Ascending aorta (tissue), 2 donors: ENCODE measurements at regions not wholly inside any gene's neighbourhood (a gene's known extent, or its start where the extent isn't known, plus 50 kb on each side); places are given as distances from the start of the nearest gene placed in this dataset.

Experiments
- DNase-seq, 2 donors: peaks; one replicate each; pipeline ENCODE4 v3.0.0-alpha.2; 2019; ENCODE audit warnings: low spot score in 2 of 2
- H3K27ac ChIP-seq, 2 donors: fragments of 200-600 bp; sonication (generic); one replicate each; pipeline ENCODE4 v1.5.1; 2016 to 2017; ENCODE audit warnings: mild to moderate bottlenecking in 1 of 2
- H3K27me3 ChIP-seq: fragments of 200-600 bp; sonication (generic); one replicate; pipeline ENCODE4 v1.5.1; 2017
- H3K36me3 ChIP-seq, 2 donors: fragments of 200-600 bp; sonication (generic); one replicate each; pipeline ENCODE4 v1.5.1; 2016
- H3K4me1 ChIP-seq, 2 donors: fragments of 200-600 bp; sonication (generic); one replicate each; pipeline ENCODE4 v1.5.1; 2016 to 2017; ENCODE audit warnings: mild to moderate bottlenecking in 1 of 2
- H3K4me3 ChIP-seq, 2 donors: fragments of 200-600 bp; sonication (generic); one replicate each; pipeline ENCODE4 v1.5.1; 2016 to 2017; ENCODE audit warnings: mild to moderate bottlenecking in 1 of 2
- H3K9me3 ChIP-seq, 2 donors: fragments of 200-600 bp; sonication (generic); one replicate each; pipeline ENCODE4 v1.5.1; 2016
- intact Hi-C: fragments of 100-400 bp; cut with DNase I; formaldehyde crosslinking; loops from one replicate; pipeline ENCODE4 v1.15.1; 2023
- TF ChIP-seq, protein P1 (sequence below), 3 experiments: fragments of 200-600 bp in 2 of 3; fragments of 450-650 bp in 1 of 3; sonication (generic) in 2 of 3; IDR thresholded peaks; one replicate each; pipeline ENCODE4 v1.5.1; 2016 to 2019; ENCODE audit warnings: antibody characterized with exemption in 3 of 3, mild to moderate bottlenecking in 1 of 3, moderate library complexity in 1 of 3

DNA sequence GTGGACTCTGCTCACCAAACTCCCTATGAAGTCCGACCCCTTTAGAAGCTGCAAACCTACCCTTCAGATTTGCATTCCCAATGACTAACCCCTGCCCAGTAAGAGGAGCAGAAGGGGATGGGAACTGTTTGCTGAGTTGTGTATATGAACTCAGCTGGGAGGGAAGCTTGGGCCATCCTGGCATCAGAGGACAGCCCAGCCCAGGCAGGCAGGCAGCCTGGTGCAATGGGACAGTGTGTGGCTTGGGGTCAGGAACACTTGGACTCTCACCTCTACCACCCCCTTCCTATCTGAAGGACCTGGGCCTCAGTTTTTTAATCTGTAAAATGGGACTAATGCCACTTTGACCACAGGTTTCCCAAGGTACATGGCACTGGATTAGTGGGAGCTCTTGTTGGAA lies 147.4 kb upstream of the GPR26 start:
- H3K36me3 ChIP-seq, result no peaks in the 10 kb centered on the region
- no peaks in the 10 kb centered on the region for H3K9me3 ChIP-seq
- H3K27ac ChIP-seq, result no peak overlapping the region
- no peaks in the 10 kb centered on the region for H3K4me1 ChIP-seq
- H3K4me3 ChIP-seq, result no peak overlapping the region
- TF ChIP-seq, protein P1, sequence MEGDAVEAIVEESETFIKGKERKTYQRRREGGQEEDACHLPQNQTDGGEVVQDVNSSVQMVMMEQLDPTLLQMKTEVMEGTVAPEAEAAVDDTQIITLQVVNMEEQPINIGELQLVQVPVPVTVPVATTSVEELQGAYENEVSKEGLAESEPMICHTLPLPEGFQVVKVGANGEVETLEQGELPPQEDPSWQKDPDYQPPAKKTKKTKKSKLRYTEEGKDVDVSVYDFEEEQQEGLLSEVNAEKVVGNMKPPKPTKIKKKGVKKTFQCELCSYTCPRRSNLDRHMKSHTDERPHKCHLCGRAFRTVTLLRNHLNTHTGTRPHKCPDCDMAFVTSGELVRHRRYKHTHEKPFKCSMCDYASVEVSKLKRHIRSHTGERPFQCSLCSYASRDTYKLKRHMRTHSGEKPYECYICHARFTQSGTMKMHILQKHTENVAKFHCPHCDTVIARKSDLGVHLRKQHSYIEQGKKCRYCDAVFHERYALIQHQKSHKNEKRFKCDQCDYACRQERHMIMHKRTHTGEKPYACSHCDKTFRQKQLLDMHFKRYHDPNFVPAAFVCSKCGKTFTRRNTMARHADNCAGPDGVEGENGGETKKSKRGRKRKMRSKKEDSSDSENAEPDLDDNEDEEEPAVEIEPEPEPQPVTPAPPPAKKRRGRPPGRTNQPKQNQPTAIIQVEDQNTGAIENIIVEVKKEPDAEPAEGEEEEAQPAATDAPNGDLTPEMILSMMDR (IDR thresholded peaks at IDR 0.05), result no peak
- intact Hi-C loops, result no loop called here
- no peak for DNase-seq
- no peaks in the 10 kb centered on the region for H3K27me3 ChIP-seq

DNA sequence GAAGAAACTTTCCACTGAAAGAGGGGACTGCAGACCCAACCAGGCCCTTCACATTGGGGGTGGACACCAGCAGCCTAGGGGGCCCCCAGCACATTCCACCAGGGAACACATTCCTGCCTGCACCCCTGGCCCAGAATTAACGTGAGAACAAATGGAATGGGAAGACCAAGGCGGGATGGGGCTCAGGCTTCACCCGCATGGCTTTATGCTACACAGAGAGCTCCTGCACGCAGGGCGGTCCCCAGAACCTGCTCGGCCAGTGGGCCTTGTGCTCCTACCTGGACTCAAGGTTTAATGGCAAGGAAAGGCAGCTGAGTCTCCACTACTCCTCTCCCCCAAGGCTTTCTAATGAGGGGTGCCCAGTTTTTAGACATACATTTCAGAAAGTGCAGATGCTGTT lies 146.3 kb upstream of the GPR26 start:
- no peaks in the 10 kb centered on the region for H3K36me3 ChIP-seq
- H3K4me3 ChIP-seq, result no peak overlapping the region
- H3K4me1 ChIP-seq, result no peaks in the 10 kb centered on the region
- H3K27me3 ChIP-seq, result no peaks in the 10 kb centered on the region
- DNase-seq, result no peak
- no peak overlapping the region for H3K27ac ChIP-seq
- TF ChIP-seq, protein P1 (IDR thresholded peaks at IDR 0.05), result no peak
- intact Hi-C loops, result no loop called here
- no peaks in the 10 kb centered on the region for H3K9me3 ChIP-seq

DNA sequence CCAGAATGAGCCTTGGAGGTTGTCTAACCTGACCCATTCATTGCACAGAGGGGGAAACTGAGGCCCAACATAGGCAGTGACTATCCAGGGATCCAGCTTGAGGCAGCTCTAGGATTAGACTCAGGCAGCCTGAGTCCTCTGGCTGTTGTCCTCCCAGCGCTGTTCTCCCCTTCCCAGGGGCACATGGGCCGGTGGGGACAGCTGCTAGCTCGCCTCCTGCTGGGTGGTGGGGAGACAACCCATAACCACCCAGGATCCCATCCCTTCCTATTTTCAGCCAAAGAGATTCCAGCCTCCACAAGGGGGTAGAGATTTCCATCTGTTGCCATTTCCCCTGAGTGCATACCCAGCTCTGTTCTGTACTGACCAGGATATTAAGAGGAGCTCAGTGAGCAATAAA lies 145.1 kb upstream of the GPR26 start:
- TF ChIP-seq, protein P1 (IDR thresholded peaks at IDR 0.05), result no peak
- Histone ChIP-seq H3K27ac (no peak overlapping the region), H3K36me3 (no peaks in the 10 kb centered on the region), H3K4me3 (no peak overlapping the region), H3K27me3 (no peaks in the 10 kb centered on the region), H3K4me1 (no peaks in the 10 kb centered on the region), H3K9me3 (no peaks in the 10 kb centered on the region)
- intact Hi-C loops, result no loop called here
- DNase-seq, result no peak

DNA sequence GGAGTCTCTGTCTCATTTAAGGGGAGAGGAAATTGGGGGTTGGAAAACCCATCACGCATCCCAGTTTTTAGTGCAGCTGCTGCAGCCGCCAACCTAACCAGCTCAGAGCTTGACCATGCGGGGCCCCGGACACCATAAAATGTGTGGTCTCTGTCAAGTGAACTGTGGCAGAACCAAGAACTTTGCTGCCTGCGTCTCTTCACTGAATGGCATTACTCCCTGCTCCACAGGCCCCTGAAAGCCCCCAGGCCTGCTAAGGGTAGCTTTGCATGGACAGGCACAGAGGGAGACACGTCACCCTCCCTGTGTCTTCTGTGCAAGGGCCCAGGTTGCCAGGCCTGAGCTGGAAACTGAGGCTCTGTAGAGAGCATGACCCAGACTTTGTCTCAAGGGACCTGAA lies 144.6 kb upstream of the GPR26 start:
- Histone ChIP-seq H3K27me3 (no peaks in the 10 kb centered on the region), H3K36me3 (no peaks in the 10 kb centered on the region), H3K9me3 (no peaks in the 10 kb centered on the region), H3K4me3 (no peak overlapping the region), H3K27ac (no peak overlapping the region), H3K4me1 (no peaks in the 10 kb centered on the region)
- TF ChIP-seq, protein P1 (IDR thresholded peaks at IDR 0.05), result no peak
- no peak for DNase-seq
- intact Hi-C loops, result no loop called here

DNA sequence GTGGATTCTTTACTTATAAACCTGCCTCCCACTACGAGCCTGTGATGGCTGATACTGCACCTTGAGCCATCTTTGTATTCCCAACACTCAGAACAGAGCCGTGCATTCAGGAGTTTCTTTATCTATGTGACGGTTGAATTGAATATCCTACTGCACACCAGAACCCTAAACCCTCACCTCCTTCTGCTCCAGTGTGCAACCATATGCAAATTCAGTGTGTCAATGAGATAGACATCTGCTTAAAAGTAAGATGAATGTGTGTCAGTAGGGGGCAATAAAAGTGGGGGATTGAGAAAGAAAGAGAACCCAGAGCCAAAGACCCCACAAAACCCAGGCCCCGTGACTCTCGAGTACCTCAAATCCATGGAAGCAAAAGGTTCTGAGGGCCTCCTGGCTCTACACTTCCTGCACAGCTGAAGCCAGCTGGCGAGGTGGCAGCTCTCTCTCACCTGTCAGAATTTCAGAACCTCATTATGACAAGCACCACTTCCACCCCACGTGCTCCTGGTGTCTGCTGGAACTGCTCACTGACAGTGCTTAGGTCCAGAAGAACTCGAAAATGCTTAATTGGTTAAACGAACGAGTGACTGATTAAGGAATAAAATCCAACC lies 143.3 kb upstream of the GPR26 start:
- intact Hi-C loops, result no loop called here
- Histone ChIP-seq H3K9me3 (no peaks in the 10 kb centered on the region), H3K27me3 (no peaks in the 10 kb centered on the region), H3K4me1 (no peaks in the 10 kb centered on the region), H3K36me3 (no peaks in the 10 kb centered on the region), H3K4me3 (no peak overlapping the region), H3K27ac (no peak overlapping the region)
- DNase-seq, result no peak
- TF ChIP-seq, protein P1 (IDR thresholded peaks at IDR 0.05), result no peak

DNA sequence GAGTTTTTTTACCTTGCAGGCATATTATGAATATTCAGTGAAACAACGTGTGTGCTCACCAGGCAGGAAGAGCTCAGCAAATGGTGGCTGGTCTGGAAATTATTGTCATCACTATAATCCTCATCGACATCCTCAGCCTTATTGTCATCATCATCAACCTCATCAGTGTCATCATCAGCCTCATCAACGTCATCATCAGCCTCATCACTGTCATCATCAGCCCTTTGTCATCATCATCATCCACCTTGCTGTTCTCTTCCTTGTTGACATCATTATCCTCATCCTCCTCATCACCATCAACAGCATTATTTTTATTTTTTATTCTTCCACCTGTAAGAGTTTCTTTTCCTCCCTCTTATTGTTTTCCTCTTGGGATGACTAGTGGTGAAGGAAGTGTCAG lies 142.3 kb upstream of the GPR26 start:
- no peaks in the 10 kb centered on the region for H3K27me3 ChIP-seq
- intact Hi-C loops, result no loop called here
- H3K9me3 ChIP-seq, result no peaks in the 10 kb centered on the region
- H3K4me1 ChIP-seq, result no peaks in the 10 kb centered on the region
- no peak for DNase-seq
- no peak overlapping the region for H3K4me3 ChIP-seq
- TF ChIP-seq, protein P1 (IDR thresholded peaks at IDR 0.05), result no peak
- no peak overlapping the region for H3K27ac ChIP-seq
- H3K36me3 ChIP-seq, result no peaks in the 10 kb centered on the region
